H1 (cell line): ENCODE measurements at regions not wholly inside any gene's neighbourhood (a gene's known extent, or its start where the extent isn't known, plus 50 kb on each side); places are given as distances from the start of the nearest gene placed in this dataset.

Experiments
- CEBPB ChIP-seq: IDR thresholded peaks from 2 replicates; pipeline ENCODE4 v1.6.1; 2012; ENCODE audit warnings: low read depth, low read length
- CTCF ChIP-seq, 3 experiments: IDR thresholded peaks; 1 replicate in 2 of 3; 2 replicates in 1 of 3; pipeline versions ENCODE4 v1.5.1 to v1.6.1; 2011; ENCODE audit warnings: low read length in 3 of 3, mild to moderate bottlenecking in 3 of 3, inconsistent platforms in 2 of 3, low read depth in 1 of 3, moderate library complexity in 1 of 3; ENCODE audit not compliant: insufficient read depth in 1 of 3; ENCODE audit errors: control extremely low read depth in 1 of 3
- EZH2 ChIP-seq: fragments of 200-600 bp; sonication (generic); IDR thresholded peaks from 2 replicates; pipeline ENCODE4 v1.7.1; 2012; ENCODE audit warnings: low read depth, mild to moderate bottlenecking, moderate library complexity, low read length, inconsistent platforms; ENCODE audit not compliant: severe bottlenecking
- GTF2F1 ChIP-seq: IDR thresholded peaks from 2 replicates; pipeline ENCODE4 v1.6.1; 2012; ENCODE audit warnings: low read depth, low read length, improper control_type of control experiment, borderline replicate concordance
- MAX ChIP-seq: IDR thresholded peaks from 2 replicates; pipeline ENCODE4 v1.6.1; 2012; ENCODE audit warnings: inconsistent platforms
- PHF8 ChIP-seq: fragments of 200-600 bp; sonication (generic); conservative IDR thresholded peaks from 2 replicates; pipeline ENCODE4 v1.7.1; 2012; ENCODE audit warnings: low read depth, mild to moderate bottlenecking, inconsistent platforms, low read length, moderate library complexity
- POLR2A ChIP-seq, 2 experiments: IDR thresholded peaks; 1 replicate in 1 of 2; 2 replicates in 1 of 2; pipeline ENCODE4 v1.6.1; 2011; ENCODE audit warnings: low read depth in 2 of 2, low read length in 2 of 2, mild to moderate bottlenecking in 2 of 2; ENCODE audit errors: control extremely low read depth in 1 of 2
- RAD21 ChIP-seq, 2 experiments: IDR thresholded peaks in 1 of 2; conservative IDR thresholded peaks in 1 of 2; 2 replicates each; pipeline ENCODE4 v1.6.1; 2011; ENCODE audit warnings: low read depth in 2 of 2, low read length in 2 of 2, improper control_type of control experiment in 1 of 2, inconsistent platforms in 1 of 2, mild to moderate bottlenecking in 1 of 2, moderate library complexity in 1 of 2
- RNF2 ChIP-seq: fragments of 200-900, 300-1000 bp; sonication (generic); IDR thresholded peaks from 2 replicates; pipeline ENCODE4 v1.7.1; 2016; ENCODE audit warnings: borderline replicate concordance, low read depth, mild to moderate bottlenecking, antibody characterized with exemption, low read length; ENCODE audit not compliant: poor library complexity, severe bottlenecking; ENCODE audit errors: missing control alignments
- SIRT6 ChIP-seq: IDR thresholded peaks from one replicate; pipeline ENCODE4 v1.7.1; 2012; ENCODE audit warnings: low read length, inconsistent platforms
- TAF1 ChIP-seq: IDR thresholded peaks from 2 replicates; pipeline ENCODE4 v1.6.1; 2011; ENCODE audit warnings: mild to moderate bottlenecking, low read depth, low read length

- TF ChIP-seq CTCF (IDR thresholded peaks at IDR 0.05; ENCODE audit: control extremely low read depth in 1 of 3, insufficient read depth in 1 of 3, low read depth in 1 of 3, low read length in 3 of 3) (no peak), RNF2 (no peak), POLR2A (IDR thresholded peaks at IDR 0.05; ENCODE audit: control extremely low read depth in 1 of 2, low read depth in 2 of 2, low read length in 2 of 2) (no peak), EZH2 (no peak), MAX (no peak), RAD21 (IDR thresholded peaks at IDR 0.05 in 1 of 2, conservative IDR thresholded peaks at IDR 0.05 in 1 of 2; ENCODE audit: low read depth in 2 of 2, low read length in 2 of 2) (no peak), CEBPB (no peak), SIRT6 (no peak), TAF1 (no peak), GTF2F1 (no peak), PHF8 (no peak)
Measured at GRCh38 chr13:34208336-34208735, 390.4 kb downstream of the RFC3 start.
